OCI-LY1 (cell line): ENCODE measurements at regions not wholly inside any gene's neighbourhood (a gene's known extent, or its start where the extent isn't known, plus 50 kb on each side); places are given as distances from the start of the nearest gene placed in this dataset.

ENCODE experiments used
- H2AFZ ChIP-seq: fragments of 200-600 bp; sonication (generic), shearing (Covaris generic); 2 replicates; pipeline ENCODE4 v1.6.0; 2014; ENCODE audit warnings: antibody characterized with exemption, mild to moderate bottlenecking, low read length
- H3F3A ChIP-seq: fragments of 200-600 bp; sonication (generic), shearing (Covaris generic); 2 replicates; pipeline ENCODE4 v1.6.0; 2014; ENCODE audit warnings: mild to moderate bottlenecking, antibody characterized with exemption, low read length, moderate library complexity; ENCODE audit not compliant: insufficient read depth
- H3K27ac ChIP-seq: fragments of 200-600 bp; sonication (generic); 2 replicates; pipeline ENCODE4 v1.5.1; 2014; ENCODE audit warnings: low read length, mixed run types, mild to moderate bottlenecking, low read depth; ENCODE audit not compliant: poor library complexity, severe bottlenecking
- H3K27me3 ChIP-seq: fragments of 200-600 bp; sonication (generic); 2 replicates; pipeline ENCODE4 v1.6.0; 2014; ENCODE audit warnings: antibody characterized with exemption, mild to moderate bottlenecking, low read length, moderate library complexity; ENCODE audit not compliant: insufficient read depth
- H3K36me3 ChIP-seq: fragments of 200-600 bp; sonication (generic); 2 replicates; pipeline ENCODE4 v1.6.1; 2014; ENCODE audit warnings: mild to moderate bottlenecking, antibody characterized with exemption, low read length, moderate library complexity, mixed read lengths; ENCODE audit not compliant: insufficient read depth
- H3K4me1 ChIP-seq: fragments of 200-600 bp; sonication (generic); 2 replicates; pipeline ENCODE4 v1.5.1; 2014; ENCODE audit warnings: mild to moderate bottlenecking, low read length, moderate library complexity; ENCODE audit not compliant: insufficient read depth, severe bottlenecking
- H3K4me2 ChIP-seq: fragments of 200-600 bp; sonication (generic), shearing (Covaris generic); 2 replicates; pipeline ENCODE4 v1.6.1; 2014; ENCODE audit warnings: low read length
- H3K4me3 ChIP-seq: fragments of 200-600 bp; sonication (generic); 2 replicates; pipeline ENCODE4 v1.5.1; 2014; ENCODE audit warnings: low read length, low read depth, mild to moderate bottlenecking, mixed read lengths; ENCODE audit not compliant: poor library complexity, severe bottlenecking
- H3K79me2 ChIP-seq: fragments of 200-600 bp; shearing (Covaris generic); 2 replicates; pipeline ENCODE4 v1.6.1; 2016; ENCODE audit warnings: mixed run types, low read length, mixed read lengths; ENCODE audit not compliant: insufficient read depth
- H3K9ac ChIP-seq: fragments of 200-600 bp; sonication (generic), shearing (Covaris generic); 2 replicates; pipeline ENCODE4 v1.6.1; 2014; ENCODE audit warnings: mild to moderate bottlenecking, low read length, mixed read lengths
- H3K9me2 ChIP-seq: fragments of 200-600 bp; sonication (generic), shearing (Covaris generic); 2 replicates; pipeline ENCODE4 v1.6.1; 2014; ENCODE audit warnings: low read depth, mild to moderate bottlenecking, low read length, mixed read lengths
- H3K9me3 ChIP-seq: fragments of 200-600 bp; shearing (Covaris generic); 2 replicates; pipeline ENCODE4 v1.6.1; 2014; ENCODE audit warnings: low read length, mixed read lengths
- H4K20me1 ChIP-seq: fragments of 200-600 bp; sonication (generic), shearing (Covaris generic); 2 replicates; pipeline ENCODE4 v1.6.0; 2016; ENCODE audit warnings: mild to moderate bottlenecking, low read length; ENCODE audit not compliant: insufficient read depth
- EZH2 ChIP-seq: fragments of 200-600 bp; sonication (generic), shearing (Covaris generic); IDR thresholded peaks from 2 replicates; pipeline ENCODE4 v1.8.0; 2017; ENCODE audit warnings: borderline replicate concordance, mixed run types, mild to moderate bottlenecking, antibody characterized with exemption, low read length, moderate library complexity, mixed read lengths
- TF ChIP-seq, protein P1 (sequence below): fragments of 200-600 bp; sonication (generic), shearing (Covaris generic); IDR thresholded peaks from 2 replicates; pipeline ENCODE4 v1.5.1; 2017; ENCODE audit warnings: mild to moderate bottlenecking, antibody characterized with exemption, low read length, moderate library complexity, mixed read lengths

DNA sequence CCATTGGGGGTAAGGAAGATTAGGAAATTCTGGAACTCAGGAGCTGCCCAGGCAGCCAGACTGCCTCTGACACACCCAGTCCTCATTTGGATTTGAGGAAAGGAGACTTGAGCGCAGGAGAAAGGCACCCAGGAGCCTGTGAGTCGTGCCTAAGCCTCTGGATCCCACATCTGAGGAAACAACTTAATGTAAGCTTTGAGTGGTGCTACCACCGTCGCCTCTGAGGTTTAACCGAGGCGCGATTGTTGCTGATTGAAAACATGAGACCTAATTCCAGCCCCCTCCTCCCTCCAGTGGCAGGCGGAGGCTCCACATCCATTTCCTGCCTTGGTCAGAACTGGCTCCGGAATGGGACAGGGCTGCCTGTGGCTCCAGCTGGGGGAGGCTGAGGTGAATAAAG, 176.7 kb upstream of the PKDCC start:
- H3K4me1 ChIP-seq: no peaks in the 10 kb centered on the region
- H2AFZ ChIP-seq: no peak overlapping the region
- no peak overlapping the region for H3K4me3 ChIP-seq

DNA sequence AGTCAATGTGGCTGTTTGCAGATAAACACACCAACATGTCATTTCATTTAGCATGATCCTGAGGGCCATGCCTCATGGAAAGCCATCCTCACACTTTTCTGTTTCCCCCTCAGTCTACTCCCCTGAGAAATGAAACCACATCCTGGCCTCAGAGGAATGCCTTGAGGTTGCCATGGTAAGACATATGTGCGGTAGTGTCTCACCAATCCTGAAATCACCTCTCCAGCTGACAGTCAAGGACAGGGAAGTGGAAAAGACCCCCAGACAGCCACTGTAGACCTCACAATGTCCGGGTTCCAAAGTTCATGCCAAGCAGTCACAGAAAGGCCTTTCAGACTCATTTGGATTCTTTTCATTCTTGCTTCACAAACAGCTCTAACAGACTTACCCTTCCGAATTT, 175.2 kb upstream of the PKDCC start:
- Histone ChIP-seq H3F3A (no peaks in the 10 kb centered on the region), H3K4me1 (no peaks in the 10 kb centered on the region), H3K27ac (no peak overlapping the region), H3K27me3 (peaks cover 12% of the 10 kb centered on the region; the same call in 1 of the 2 replicates), H3K4me2 (no peak overlapping the region), H3K4me3 (no peak overlapping the region), H3K9ac (no peak overlapping the region), H3K36me3 (no peaks in the 10 kb centered on the region), H3K79me2 (no peaks in the 10 kb centered on the region), H4K20me1 (no peaks in the 10 kb centered on the region), H3K9me3 (no peaks in the 10 kb centered on the region), H2AFZ (no peak overlapping the region), H3K9me2 (no peaks in the 10 kb centered on the region)
- TF ChIP-seq, protein P1, sequence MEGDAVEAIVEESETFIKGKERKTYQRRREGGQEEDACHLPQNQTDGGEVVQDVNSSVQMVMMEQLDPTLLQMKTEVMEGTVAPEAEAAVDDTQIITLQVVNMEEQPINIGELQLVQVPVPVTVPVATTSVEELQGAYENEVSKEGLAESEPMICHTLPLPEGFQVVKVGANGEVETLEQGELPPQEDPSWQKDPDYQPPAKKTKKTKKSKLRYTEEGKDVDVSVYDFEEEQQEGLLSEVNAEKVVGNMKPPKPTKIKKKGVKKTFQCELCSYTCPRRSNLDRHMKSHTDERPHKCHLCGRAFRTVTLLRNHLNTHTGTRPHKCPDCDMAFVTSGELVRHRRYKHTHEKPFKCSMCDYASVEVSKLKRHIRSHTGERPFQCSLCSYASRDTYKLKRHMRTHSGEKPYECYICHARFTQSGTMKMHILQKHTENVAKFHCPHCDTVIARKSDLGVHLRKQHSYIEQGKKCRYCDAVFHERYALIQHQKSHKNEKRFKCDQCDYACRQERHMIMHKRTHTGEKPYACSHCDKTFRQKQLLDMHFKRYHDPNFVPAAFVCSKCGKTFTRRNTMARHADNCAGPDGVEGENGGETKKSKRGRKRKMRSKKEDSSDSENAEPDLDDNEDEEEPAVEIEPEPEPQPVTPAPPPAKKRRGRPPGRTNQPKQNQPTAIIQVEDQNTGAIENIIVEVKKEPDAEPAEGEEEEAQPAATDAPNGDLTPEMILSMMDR: no peak
- no peak for TF ChIP-seq EZH2

More for the DNA sequence above, 176.7 kb upstream of the PKDCC start:
- Histone ChIP-seq H3K9me2 (no peaks in the 10 kb centered on the region), H3K36me3 (no peaks in the 10 kb centered on the region), H3K27ac (no peak overlapping the region), H3K9ac (no peak overlapping the region), H3K9me3 (no peaks in the 10 kb centered on the region), H3K4me2 (no peak overlapping the region), H4K20me1 (no peaks in the 10 kb centered on the region), H3K27me3 (peaks cover 10% of the 10 kb centered on the region; the same call in 1 of the 2 replicates), H3K79me2 (no peaks in the 10 kb centered on the region), H3F3A (no peaks in the 10 kb centered on the region)
- TF ChIP-seq, protein P1: no peak
- no peak for TF ChIP-seq EZH2

DNA sequence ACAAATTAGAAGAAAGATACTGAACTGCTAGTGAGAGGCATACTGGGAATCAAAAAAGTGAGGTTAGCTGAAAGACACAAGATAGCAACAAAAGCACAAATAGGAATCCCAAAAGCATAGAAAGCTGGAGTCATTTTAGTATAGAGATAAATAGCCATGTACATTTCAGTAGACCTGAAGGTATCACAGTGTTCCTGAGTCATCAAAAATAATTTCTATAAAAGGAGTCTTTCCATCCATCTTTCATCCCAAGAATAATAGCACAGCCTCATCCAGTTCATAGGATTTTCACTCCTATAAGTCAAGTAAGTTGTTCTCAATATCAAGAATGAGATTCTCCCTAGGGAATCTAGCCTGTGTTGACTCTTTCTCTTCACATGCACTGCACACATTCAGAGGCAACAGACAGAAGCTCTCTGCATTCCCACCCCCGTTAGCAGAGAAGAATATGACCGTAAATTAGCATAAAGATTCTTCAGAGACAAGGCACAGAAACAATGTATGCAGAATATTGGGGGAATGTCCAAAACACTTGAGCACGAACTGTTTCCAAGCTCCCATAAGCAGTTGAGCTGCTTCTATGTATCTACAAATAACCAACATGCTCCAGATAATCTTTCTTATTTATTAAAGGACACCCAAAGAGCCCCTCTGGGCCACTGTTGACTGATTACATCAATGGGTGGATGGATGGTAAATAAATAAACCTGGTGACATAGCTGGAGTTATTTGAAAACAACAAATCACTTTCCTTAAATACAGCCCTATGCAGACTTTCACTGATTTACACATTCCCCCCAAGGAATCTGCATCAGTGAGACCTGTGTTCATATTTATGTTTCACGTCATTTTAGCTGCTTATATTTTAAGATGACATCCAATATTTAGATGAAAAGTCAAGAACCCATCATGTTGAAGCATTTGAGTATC, 174.5 kb upstream of the PKDCC start:
- no peaks in the 10 kb centered on the region for H3K9me3 ChIP-seq
- no peak for TF ChIP-seq EZH2
- TF ChIP-seq, protein P1: no peak
- H3K9me2 ChIP-seq: no peaks in the 10 kb centered on the region
- no peak overlapping the region for H3K4me3 ChIP-seq
- H2AFZ ChIP-seq: no peak overlapping the region
- H4K20me1 ChIP-seq: no peaks in the 10 kb centered on the region
- H3K4me2 ChIP-seq: no peak overlapping the region
- peaks cover 12% of the 10 kb centered on the region; the same call in 1 of the 2 replicates for H3K27me3 ChIP-seq
- H3K4me1 ChIP-seq: no peaks in the 10 kb centered on the region
- H3K9ac ChIP-seq: no peak overlapping the region
- H3K36me3 ChIP-seq: no peaks in the 10 kb centered on the region
- no peaks in the 10 kb centered on the region for H3F3A ChIP-seq
- no peaks in the 10 kb centered on the region for H3K79me2 ChIP-seq
- H3K27ac ChIP-seq: no peak overlapping the region
